ENCODE measurements at regions not wholly inside any gene's neighbourhood (a gene's known extent, or its start where the extent isn't known, plus 50 kb on each side); places are given as distances from the start of the nearest gene placed in this dataset.

- H3K4me3 Mint-ChIP-seq: no peak overlapping the region
- Histone ChIP-seq H3K79me2 (replicated peaks; ENCODE audit: insufficient read depth) (no peaks in the 10 kb centered on the region), H3K4me1 (ENCODE audit: insufficient read depth) (peaks cover 13% of the 10 kb centered on the region), H3K9me2 (ENCODE audit: insufficient read depth) (no peaks in the 10 kb centered on the region), H3K4me3 (no peak overlapping the region), H3K4me2 (no peak overlapping the region), H3F3A (replicated peaks; ENCODE audit: low read depth) (no peaks in the 10 kb centered on the region), H4K20me1 (replicated peaks; ENCODE audit: insufficient read depth) (no peaks in the 10 kb centered on the region), H3K27me3 (ENCODE audit: insufficient read depth) (peaks cover 21% of the 10 kb centered on the region), H2AFZ (no peak overlapping the region), H3K27ac (ENCODE audit: low read depth) (no peak overlapping the region), H3K36me3 (ENCODE audit: insufficient read depth) (no peaks in the 10 kb centered on the region)
- peaks cover 10% of the 10 kb centered on the region for H3K4me1 Mint-ChIP-seq
- H3K36me3 Mint-ChIP-seq (ENCODE audit: low read depth): no peaks in the 10 kb centered on the region
- no peak overlapping the region for H3K27ac Mint-ChIP-seq
- H3K27me3 Mint-ChIP-seq (ENCODE audit: insufficient read depth, low read depth, poor library complexity): peaks cover 15% of the 10 kb centered on the region
- ATAC-seq: peak; percentile 42
- no peaks in the 10 kb centered on the region for H3K9me3 Mint-ChIP-seq
- no peak for TF ChIP-seq STAT1 (IDR thresholded peaks at IDR 0.05; ENCODE audit: unreplicated experiment)
- TF ChIP-seq, protein P1, sequence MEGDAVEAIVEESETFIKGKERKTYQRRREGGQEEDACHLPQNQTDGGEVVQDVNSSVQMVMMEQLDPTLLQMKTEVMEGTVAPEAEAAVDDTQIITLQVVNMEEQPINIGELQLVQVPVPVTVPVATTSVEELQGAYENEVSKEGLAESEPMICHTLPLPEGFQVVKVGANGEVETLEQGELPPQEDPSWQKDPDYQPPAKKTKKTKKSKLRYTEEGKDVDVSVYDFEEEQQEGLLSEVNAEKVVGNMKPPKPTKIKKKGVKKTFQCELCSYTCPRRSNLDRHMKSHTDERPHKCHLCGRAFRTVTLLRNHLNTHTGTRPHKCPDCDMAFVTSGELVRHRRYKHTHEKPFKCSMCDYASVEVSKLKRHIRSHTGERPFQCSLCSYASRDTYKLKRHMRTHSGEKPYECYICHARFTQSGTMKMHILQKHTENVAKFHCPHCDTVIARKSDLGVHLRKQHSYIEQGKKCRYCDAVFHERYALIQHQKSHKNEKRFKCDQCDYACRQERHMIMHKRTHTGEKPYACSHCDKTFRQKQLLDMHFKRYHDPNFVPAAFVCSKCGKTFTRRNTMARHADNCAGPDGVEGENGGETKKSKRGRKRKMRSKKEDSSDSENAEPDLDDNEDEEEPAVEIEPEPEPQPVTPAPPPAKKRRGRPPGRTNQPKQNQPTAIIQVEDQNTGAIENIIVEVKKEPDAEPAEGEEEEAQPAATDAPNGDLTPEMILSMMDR (conservative IDR thresholded peaks at IDR 0.05; ENCODE audit: low read depth in 2 of 2): peak; percentile 8 to 45; a peak in 2 of 4 replicates
- peak; percentile 24 for DNase-seq (ENCODE audit: low spot score)
Measured at GRCh38 chr1:47491341-47491753, 53.5 kb downstream of the FOXD2 start.

DNA sequence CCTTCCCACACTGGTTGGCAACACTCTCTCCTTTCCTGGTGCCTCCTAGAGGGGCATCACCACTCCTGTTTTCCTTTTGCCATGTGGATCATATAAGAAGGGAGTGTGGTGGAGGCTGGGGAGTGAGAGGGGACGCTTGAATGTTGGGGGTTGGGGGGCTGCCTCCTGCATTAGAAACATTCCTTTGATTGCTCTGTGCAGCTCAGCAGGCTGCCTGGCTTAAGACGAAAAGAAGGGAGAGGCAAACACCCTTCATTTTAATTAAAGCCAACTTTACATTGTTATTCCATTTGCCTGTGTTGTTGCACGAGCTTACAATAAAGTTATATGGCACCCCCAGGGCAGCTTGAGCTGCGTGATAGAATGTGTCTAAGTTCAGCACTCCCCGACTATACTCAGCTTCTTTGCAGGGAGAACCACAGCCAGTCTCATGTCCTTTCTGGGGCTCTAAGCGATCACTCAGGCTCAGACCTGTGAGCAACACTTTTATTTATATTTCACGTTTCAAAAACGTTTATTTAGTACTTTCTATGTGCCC lies 57.4 kb downstream of the FOXD2 start:
- H3K9me3 Mint-ChIP-seq: no peaks in the 10 kb centered on the region; the same call in 2 of the 3 replicates
- TF ChIP-seq STAT1 (IDR thresholded peaks at IDR 0.05; ENCODE audit: unreplicated experiment): no peak
- TF ChIP-seq POLR2AphosphoS5 (IDR thresholded peaks at IDR 0.05; ENCODE audit: low read depth): no peak
- no peak for TF ChIP-seq ZNF114 (CRISPR knock-in tag; IDR thresholded peaks at IDR 0.05)
- TF ChIP-seq NANOG (IDR thresholded peaks at IDR 0.05; ENCODE audit: borderline replicate concordance): no peak
- H3K36me3 Mint-ChIP-seq (ENCODE audit: low read depth): no peaks in the 10 kb centered on the region
- Histone ChIP-seq H2AFZ (peak overlapping the region; percentile 11; the same call in 1 of the 2 replicates), H3K36me3 (ENCODE audit: insufficient read depth) (no peaks in the 10 kb centered on the region), H3K4me2 (peak overlapping the region; percentile 12; the same call in 1 of the 2 replicates), H3F3A (replicated peaks; ENCODE audit: low read depth) (no peaks in the 10 kb centered on the region), H3K27me3 (ENCODE audit: insufficient read depth) (peaks cover 31% of the 10 kb centered on the region), H3K79me2 (replicated peaks; ENCODE audit: insufficient read depth) (no peaks in the 10 kb centered on the region), H3K4me1 (ENCODE audit: insufficient read depth) (peaks cover 13% of the 10 kb centered on the region), H3K27ac (ENCODE audit: low read depth) (no peak overlapping the region), H4K20me1 (replicated peaks; ENCODE audit: insufficient read depth) (no peaks in the 10 kb centered on the region), H3K9me2 (ENCODE audit: insufficient read depth) (no peaks in the 10 kb centered on the region), H3K4me3 (no peak overlapping the region)
- no peak overlapping the region for H3K4me3 Mint-ChIP-seq
- ATAC-seq (peak; percentile 73), DNase-seq (ENCODE audit: low spot score) (peak; percentile 7)
- H3K4me1 Mint-ChIP-seq: peaks cover 10% of the 10 kb centered on the region
- H3K27ac Mint-ChIP-seq: no peak overlapping the region
- peaks cover 19% of the 10 kb centered on the region for H3K27me3 Mint-ChIP-seq (ENCODE audit: insufficient read depth, low read depth, poor library complexity)

DNA sequence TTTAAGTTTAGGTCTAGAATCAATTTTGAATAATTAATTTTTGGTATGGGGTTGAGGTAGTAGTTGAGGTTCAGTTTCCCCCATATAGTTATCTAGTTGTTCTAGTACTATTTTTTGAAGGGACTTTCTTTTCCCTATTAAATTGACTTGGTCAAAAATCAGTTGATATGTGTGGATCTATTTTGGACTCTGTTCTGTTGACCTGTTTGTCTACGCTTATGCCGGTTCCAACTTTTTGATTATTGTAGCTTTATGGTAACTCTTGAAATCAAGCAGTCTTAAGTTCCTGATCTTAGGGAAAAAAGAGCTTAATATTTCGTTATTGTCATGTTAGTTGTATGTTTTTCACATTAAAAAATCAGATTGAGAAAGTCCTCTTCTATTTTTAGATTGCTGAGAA lies 60.7 kb downstream of the FOXD2 start:
- Mint-ChIP-seq H3K4me1 (peaks cover 10% of the 10 kb centered on the region), H3K4me3 (no peak overlapping the region), H3K9me3 (no peaks in the 10 kb centered on the region; the same call in 2 of the 3 replicates), H3K36me3 (ENCODE audit: low read depth) (no peaks in the 10 kb centered on the region), H3K27me3 (ENCODE audit: insufficient read depth, low read depth, poor library complexity) (peaks cover 23% of the 10 kb centered on the region), H3K27ac (no peak overlapping the region)
- Histone ChIP-seq H2AFZ (no peak overlapping the region), H3K4me2 (no peak overlapping the region), H3K27me3 (ENCODE audit: insufficient read depth) (peaks cover 41% of the 10 kb centered on the region), H3K9me2 (ENCODE audit: insufficient read depth) (no peaks in the 10 kb centered on the region), H3F3A (replicated peaks; ENCODE audit: low read depth) (no peaks in the 10 kb centered on the region), H3K27ac (ENCODE audit: low read depth) (no peak overlapping the region), H3K4me1 (ENCODE audit: insufficient read depth) (peaks cover 13% of the 10 kb centered on the region), H3K36me3 (ENCODE audit: insufficient read depth) (no peaks in the 10 kb centered on the region), H3K4me3 (no peak overlapping the region), H4K20me1 (replicated peaks; ENCODE audit: insufficient read depth) (no peaks in the 10 kb centered on the region), H3K79me2 (replicated peaks; ENCODE audit: insufficient read depth) (no peaks in the 10 kb centered on the region)
- ATAC-seq (no peak), DNase-seq (ENCODE audit: low spot score) (no peak)
- TF ChIP-seq EZH2 (IDR thresholded peaks at IDR 0.05; ENCODE audit: low read depth, unreplicated experiment): no peak
